Mesenchymal stem cell (in vitro differentiated cells and primary cell): ENCODE measurements at regions not wholly inside any gene's neighbourhood (a gene's known extent, or its start where the extent isn't known, plus 50 kb on each side); places are given as distances from the start of the nearest gene placed in this dataset.

ENCODE experiments used
- DNase-seq: peaks from one replicate; pipeline ENCODE4 v3.0.0-alpha.2; 2013
- H2AFZ ChIP-seq: one replicate; pipeline ENCODE4 v1.6.1; 2013; ENCODE audit warnings: low read depth, mild to moderate bottlenecking, control low read depth, inconsistent platforms, low read length, moderate library complexity
- H2AK5ac ChIP-seq: 2 replicates; pipeline ENCODE4 v1.6.1; 2013; ENCODE audit warnings: low read length, moderate library complexity, mild to moderate bottlenecking, inconsistent platforms; ENCODE audit not compliant: severe bottlenecking
- H2BK120ac ChIP-seq: one replicate; pipeline ENCODE4 v1.6.1; 2013; ENCODE audit warnings: low read depth, mild to moderate bottlenecking, inconsistent platforms, low read length, moderate library complexity
- H2BK12ac ChIP-seq, 2 experiments: one replicate each; pipeline ENCODE4 v1.6.1; 2013; ENCODE audit warnings: inconsistent platforms in 2 of 2, low read length in 2 of 2, mild to moderate bottlenecking in 2 of 2, moderate library complexity in 2 of 2, control low read depth in 1 of 2
- H2BK15ac ChIP-seq: one replicate; pipeline ENCODE4 v1.6.1; 2013; ENCODE audit warnings: mild to moderate bottlenecking, low read depth, inconsistent platforms; ENCODE audit not compliant: poor library complexity, severe bottlenecking
- H2BK5ac ChIP-seq: 2 replicates; pipeline ENCODE4 v1.6.1; 2013; ENCODE audit warnings: low read depth, mild to moderate bottlenecking, low read length, control low read depth, inconsistent platforms; ENCODE audit not compliant: poor library complexity, severe bottlenecking
- H3K14ac ChIP-seq, 2 experiments: one replicate each; pipeline ENCODE4 v1.6.1; 2013; ENCODE audit warnings: inconsistent platforms in 2 of 2, low read length in 2 of 2, control low read depth in 1 of 2, mild to moderate bottlenecking in 1 of 2, moderate library complexity in 1 of 2
- H3K18ac ChIP-seq, 2 experiments: one replicate each; pipeline ENCODE4 v1.6.1; 2013; ENCODE audit warnings: inconsistent platforms in 2 of 2, low read length in 2 of 2, control low read depth in 1 of 2, low read depth in 1 of 2, mild to moderate bottlenecking in 1 of 2
- H3K23ac ChIP-seq, 2 experiments: one replicate each; pipeline ENCODE4 v1.6.1; 2013; ENCODE audit warnings: inconsistent platforms in 2 of 2, low read length in 2 of 2, mild to moderate bottlenecking in 2 of 2, moderate library complexity in 2 of 2, control low read depth in 1 of 2
- H3K27ac ChIP-seq: 2 replicates; pipeline ENCODE4 v1.5.1; 2013; ENCODE audit warnings: mild to moderate bottlenecking, moderate library complexity, low read length, control low read depth, inconsistent platforms; ENCODE audit not compliant: poor library complexity, severe bottlenecking
- H3K27me3 ChIP-seq, 2 experiments: 2 replicates each; pipeline versions ENCODE4 v1.6.1 to v1.7.0; 2013; ENCODE audit warnings: low read length in 2 of 2, mild to moderate bottlenecking in 2 of 2, moderate library complexity in 2 of 2, control low read depth in 1 of 2, inconsistent platforms in 1 of 2; ENCODE audit not compliant: control insufficient read depth in 1 of 2, insufficient read depth in 1 of 2
- H3K36me3 ChIP-seq, 2 experiments: 2 replicates each; pipeline versions ENCODE4 v1.6.1 to v1.7.0; 2013; ENCODE audit warnings: low read length in 2 of 2, control low read depth in 1 of 2, inconsistent platforms in 1 of 2, low read depth in 1 of 2, mild to moderate bottlenecking in 1 of 2; ENCODE audit not compliant: insufficient read depth in 2 of 2, control insufficient read depth in 1 of 2
- H3K4ac ChIP-seq, 2 experiments: one replicate each; pipeline ENCODE4 v1.6.1; 2013; ENCODE audit warnings: inconsistent platforms in 2 of 2, low read length in 2 of 2, mild to moderate bottlenecking in 2 of 2, moderate library complexity in 2 of 2, control low read depth in 1 of 2, low read depth in 1 of 2
- H3K4me1 ChIP-seq: 2 replicates; pipeline ENCODE4 v1.6.1; 2013; ENCODE audit warnings: low read depth, low read length, control low read depth; ENCODE audit not compliant: control insufficient read depth, insufficient read depth
- H3K4me2 ChIP-seq: 2 replicates; pipeline ENCODE4 v1.6.1; 2013; ENCODE audit warnings: low read length, mild to moderate bottlenecking, inconsistent platforms; ENCODE audit not compliant: poor library complexity, severe bottlenecking
- H3K4me3 ChIP-seq, 2 experiments: 2 replicates each; pipeline versions ENCODE4 v1.5.1 to v1.7.0; 2013; ENCODE audit warnings: low read length in 2 of 2, mild to moderate bottlenecking in 2 of 2, control low read depth in 1 of 2, low read depth in 1 of 2; ENCODE audit not compliant: insufficient read depth in 1 of 2
- H3K79me1 ChIP-seq: replicated peaks from 2 replicates; pipeline ENCODE4 v1.6.1; 2013; ENCODE audit warnings: mild to moderate bottlenecking, control low read depth, low read length, inconsistent platforms; ENCODE audit not compliant: poor library complexity, severe bottlenecking
- H3K9ac ChIP-seq: 2 replicates; pipeline ENCODE4 v1.7.0; 2013; ENCODE audit warnings: mild to moderate bottlenecking, low read length, moderate library complexity
- H3K9me3 ChIP-seq: 2 replicates; pipeline ENCODE4 v1.7.0; 2013; ENCODE audit warnings: mild to moderate bottlenecking, low read length; ENCODE audit not compliant: control insufficient read depth
- H4K8ac ChIP-seq: one replicate; pipeline ENCODE4 v1.6.1; 2013; ENCODE audit warnings: inconsistent platforms, mild to moderate bottlenecking, low read length, moderate library complexity
- H4K91ac ChIP-seq: one replicate; pipeline ENCODE4 v1.6.1; 2013; ENCODE audit warnings: mild to moderate bottlenecking, low read length, inconsistent platforms
- WGBS: methylation state at CpG from one replicate; pipeline ENCODE4 v1.1.7; 2013; ENCODE audit warnings: mixed read lengths; 5-methylcytosine and 5-hydroxymethylcytosine counted together

DNA sequence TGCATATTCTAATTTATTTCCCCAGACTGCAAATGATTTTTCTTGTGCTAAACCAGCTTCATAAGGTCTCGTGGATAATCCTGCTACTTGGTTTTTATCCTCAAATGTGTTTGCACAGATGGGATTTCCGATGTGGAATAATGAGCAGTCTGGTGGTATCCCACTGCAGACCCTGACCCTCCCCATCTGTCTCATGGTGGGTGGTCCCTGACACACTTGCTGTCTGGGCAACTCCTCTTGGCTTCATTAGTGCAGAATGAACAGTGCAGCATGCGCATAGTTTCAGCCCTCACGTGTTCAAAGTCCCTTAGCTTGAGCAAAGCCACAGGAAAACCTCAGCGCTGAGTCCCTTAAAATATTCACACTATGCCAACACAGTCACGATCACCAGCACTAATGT lies 996.5 kb downstream of the AACS start:
- no peak overlapping the region for H3K4me2 ChIP-seq
- H2BK120ac ChIP-seq: no peak overlapping the region
- H2BK5ac ChIP-seq: no peak overlapping the region
- H3K79me1 ChIP-seq: no peaks in the 10 kb centered on the region
- H3K4ac ChIP-seq: no peak overlapping the region
- H3K14ac ChIP-seq: no peak overlapping the region
- no peak overlapping the region for H3K23ac ChIP-seq
- H3K9me3 ChIP-seq: peaks cover 9% of the 10 kb centered on the region
- no peak overlapping the region for H2BK15ac ChIP-seq
- H4K8ac ChIP-seq: no peak overlapping the region
- DNase-seq: no peak
- H3K9ac ChIP-seq: no peak overlapping the region
- no peaks in the 10 kb centered on the region for H3K36me3 ChIP-seq
- H3K4me3 ChIP-seq: no peak overlapping the region
- no peak overlapping the region for H3K18ac ChIP-seq
- no peak overlapping the region for H2BK12ac ChIP-seq
- no peak overlapping the region for H2AFZ ChIP-seq
- no peaks in the 10 kb centered on the region for H3K27me3 ChIP-seq
- H2AK5ac ChIP-seq: no peak overlapping the region
- no peak overlapping the region for H4K91ac ChIP-seq
- H3K4me1 ChIP-seq: no peaks in the 10 kb centered on the region
- WGBS: 70% methylated on average over 4 of the region's 6 CpGs
- H3K27ac ChIP-seq: no peak overlapping the region

DNA sequence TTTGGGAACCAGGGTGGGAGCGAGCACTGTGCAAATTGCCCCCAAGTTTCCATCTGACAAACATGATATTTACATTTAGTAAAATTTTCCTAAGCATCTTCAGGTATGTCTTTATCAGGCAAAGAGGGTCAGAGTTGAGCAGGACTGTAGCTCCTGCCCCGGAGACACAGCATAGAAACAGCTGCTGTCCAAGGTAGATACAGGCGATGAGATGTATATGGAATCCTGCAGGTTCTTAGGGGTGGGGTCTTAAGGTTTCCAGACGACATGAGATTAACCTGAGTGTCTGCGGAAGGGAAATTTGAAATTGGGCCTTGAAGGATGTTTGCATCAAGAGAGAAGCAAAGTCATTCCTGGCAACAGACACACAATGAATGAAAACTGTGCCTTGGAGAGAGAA lies 998.8 kb downstream of the AACS start:
- H4K91ac ChIP-seq: no peak overlapping the region
- H3K23ac ChIP-seq: no peak overlapping the region
- no peak overlapping the region for H3K18ac ChIP-seq
- no peak overlapping the region for H3K4ac ChIP-seq
- H2BK15ac ChIP-seq: no peak overlapping the region
- H2AFZ ChIP-seq: no peak overlapping the region
- 50% methylated on average over 4 of the region's 5 CpGs for WGBS
- H3K14ac ChIP-seq: no peak overlapping the region
- no peaks in the 10 kb centered on the region for H3K27me3 ChIP-seq
- no peaks in the 10 kb centered on the region for H3K4me1 ChIP-seq
- no peak overlapping the region for H2AK5ac ChIP-seq
- H3K4me2 ChIP-seq: no peak overlapping the region
- H2BK12ac ChIP-seq: no peak overlapping the region
- no peaks in the 10 kb centered on the region for H3K79me1 ChIP-seq
- peaks cover 9% of the 10 kb centered on the region for H3K9me3 ChIP-seq
- H2BK120ac ChIP-seq: no peak overlapping the region
- H3K36me3 ChIP-seq: no peaks in the 10 kb centered on the region
- no peak overlapping the region for H2BK5ac ChIP-seq
- no peak overlapping the region for H3K4me3 ChIP-seq
- no peak overlapping the region for H3K27ac ChIP-seq
- no peak overlapping the region for H4K8ac ChIP-seq
- no peak for DNase-seq
- H3K9ac ChIP-seq: no peak overlapping the region

DNA sequence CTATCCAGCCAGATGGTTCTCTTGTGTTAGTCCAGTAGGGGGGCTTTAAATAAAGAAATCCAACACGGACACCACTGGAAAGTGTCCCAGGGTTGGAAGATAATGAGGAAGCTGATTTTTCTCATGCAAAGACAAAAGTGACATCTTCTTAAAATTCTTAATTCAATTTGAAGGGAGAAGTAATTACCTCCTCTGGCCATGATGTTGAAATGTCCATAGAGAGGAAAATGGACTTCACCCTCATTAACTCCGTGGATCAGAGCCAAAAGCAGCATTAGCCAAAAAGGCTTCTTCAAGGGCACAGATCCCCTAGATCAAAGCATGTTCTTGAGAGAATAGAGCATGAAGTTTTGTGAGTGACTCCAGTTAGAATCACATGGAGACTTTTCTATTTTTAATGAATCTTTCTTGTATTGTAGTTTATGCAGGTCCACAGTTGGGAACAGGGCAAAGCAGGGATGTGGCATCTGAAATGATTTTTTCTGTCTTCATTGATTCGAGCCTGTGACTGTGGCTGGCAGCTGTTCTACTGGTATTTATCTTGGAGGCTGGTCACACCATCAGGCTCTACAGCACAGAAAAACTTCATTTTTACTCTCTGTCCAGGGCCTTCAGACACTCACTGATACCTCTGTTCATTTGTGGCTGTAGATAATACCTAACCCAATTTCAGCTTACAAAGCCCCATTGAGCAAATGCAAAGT lies 1002.5 kb downstream of the AACS start:
- H2BK12ac ChIP-seq: no peak overlapping the region
- H3K4me1 ChIP-seq: no peaks in the 10 kb centered on the region
- peaks cover 37% of the 10 kb centered on the region for H3K9me3 ChIP-seq
- H3K4me2 ChIP-seq: no peak overlapping the region
- no peak overlapping the region for H3K14ac ChIP-seq
- H2BK5ac ChIP-seq: no peak overlapping the region
- no peak overlapping the region for H4K91ac ChIP-seq
- H3K23ac ChIP-seq: no peak overlapping the region
- H4K8ac ChIP-seq: no peak overlapping the region
- H2AFZ ChIP-seq: no peak overlapping the region
- H3K79me1 ChIP-seq: no peaks in the 10 kb centered on the region
- no peak overlapping the region for H2AK5ac ChIP-seq
- no peak overlapping the region for H3K27ac ChIP-seq
- 56% methylated on average over 3 of the region's 3 CpGs for WGBS
- H3K18ac ChIP-seq: no peak overlapping the region
- H3K27me3 ChIP-seq: no peaks in the 10 kb centered on the region
- H3K4ac ChIP-seq: no peak overlapping the region
- no peak overlapping the region for H2BK120ac ChIP-seq
- H2BK15ac ChIP-seq: no peak overlapping the region
- H3K4me3 ChIP-seq: no peak overlapping the region
- no peaks in the 10 kb centered on the region for H3K36me3 ChIP-seq
- no peak overlapping the region for H3K9ac ChIP-seq
- no peak for DNase-seq

DNA sequence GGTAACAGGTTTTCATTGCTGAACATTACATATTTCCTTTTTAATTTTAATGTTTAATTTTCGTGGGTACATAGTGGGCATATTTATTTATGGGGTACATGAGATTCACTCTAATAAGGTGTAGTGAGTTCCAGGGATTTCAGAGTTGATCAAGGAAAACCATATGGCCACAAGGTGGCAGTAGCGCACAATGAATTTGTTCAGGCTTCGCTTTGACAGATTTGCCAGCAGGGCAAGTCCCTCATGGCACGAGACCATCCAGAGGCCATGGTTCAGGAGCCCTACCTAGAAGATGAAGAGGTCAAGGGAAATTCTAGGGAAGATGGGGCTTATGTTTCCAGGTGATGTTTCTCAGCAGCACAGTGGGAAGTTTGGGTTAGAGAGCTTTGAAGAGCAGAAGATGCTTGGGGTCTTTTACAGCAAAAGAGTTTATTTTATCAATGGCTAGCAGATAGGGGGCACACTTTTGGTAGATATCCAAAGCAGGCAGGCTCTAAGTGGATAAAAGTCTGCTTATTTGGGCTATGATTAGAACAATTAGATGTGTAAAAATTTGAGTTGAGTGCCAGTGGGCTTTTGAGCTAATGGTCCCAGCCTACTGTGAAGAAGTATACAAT lies 1004.4 kb downstream of the AACS start:
- no peak overlapping the region for H2BK120ac ChIP-seq
- no peak overlapping the region for H2AFZ ChIP-seq
- no peak overlapping the region for H2BK5ac ChIP-seq
- no peak overlapping the region for H3K23ac ChIP-seq
- H3K36me3 ChIP-seq: no peaks in the 10 kb centered on the region
- H3K27me3 ChIP-seq: no peaks in the 10 kb centered on the region
- 11% methylated on average over 4 of the region's 4 CpGs for WGBS
- H3K9me3 ChIP-seq: peaks cover 47% of the 10 kb centered on the region
- H2AK5ac ChIP-seq: no peak overlapping the region
- H3K4me1 ChIP-seq: no peaks in the 10 kb centered on the region
- no peak overlapping the region for H3K4ac ChIP-seq
- H2BK12ac ChIP-seq: no peak overlapping the region
- H3K4me3 ChIP-seq: no peak overlapping the region
- no peak overlapping the region for H2BK15ac ChIP-seq
- no peak overlapping the region for H3K14ac ChIP-seq
- no peak overlapping the region for H3K9ac ChIP-seq
- no peak overlapping the region for H3K4me2 ChIP-seq
- no peak overlapping the region for H3K27ac ChIP-seq
- no peak overlapping the region for H4K8ac ChIP-seq
- no peak overlapping the region for H4K91ac ChIP-seq
- peak; percentile 26 for DNase-seq
- no peaks in the 10 kb centered on the region for H3K79me1 ChIP-seq
- no peak overlapping the region for H3K18ac ChIP-seq
